Transverse colon (tissue), 4 donors: ENCODE measurements at regions not wholly inside any gene's neighbourhood (a gene's known extent, or its start where the extent isn't known, plus 50 kb on each side); places are given as distances from the start of the nearest gene placed in this dataset.
"Not testable (repeated sequence)": the region's sequence is repeated elsewhere in the genome, so short reads cannot be mapped to it uniquely, and the experiment has no call there.

Experiments used
- EP300 ChIP-seq: sonication (generic); formaldehyde crosslinking; IDR thresholded peaks from one replicate; pipeline ENCODE4 v1.6.1; 2017; ENCODE audit warnings: antibody characterized with exemption, low read depth
- POLR2A ChIP-seq: fragments of 450-650 bp; IDR thresholded peaks from one replicate; pipeline ENCODE4 v1.6.1; 2016; ENCODE audit warnings: antibody characterized with exemption, mild to moderate bottlenecking, moderate library complexity
- POLR2AphosphoS5 ChIP-seq, 3 donors: sonication (generic); formaldehyde crosslinking; IDR thresholded peaks; one replicate each; pipeline ENCODE4 v1.6.1; 2016; ENCODE audit warnings: antibody characterized with exemption in 3 of 3
- TF ChIP-seq, protein P1 (sequence below), 5 experiments: fragments of 200-600 bp in 3 of 5; fragments of 450-650 bp in 2 of 5; sonication (generic) in 3 of 5; IDR thresholded peaks; 1 replicate in 2 of 5; 2 replicates in 3 of 5; pipeline ENCODE4 v1.5.1; 2016 to 2017; ENCODE audit warnings: antibody characterized with exemption in 5 of 5, inconsistent platforms in 3 of 5, mild to moderate bottlenecking in 2 of 5, moderate library complexity in 1 of 5

DNA sequence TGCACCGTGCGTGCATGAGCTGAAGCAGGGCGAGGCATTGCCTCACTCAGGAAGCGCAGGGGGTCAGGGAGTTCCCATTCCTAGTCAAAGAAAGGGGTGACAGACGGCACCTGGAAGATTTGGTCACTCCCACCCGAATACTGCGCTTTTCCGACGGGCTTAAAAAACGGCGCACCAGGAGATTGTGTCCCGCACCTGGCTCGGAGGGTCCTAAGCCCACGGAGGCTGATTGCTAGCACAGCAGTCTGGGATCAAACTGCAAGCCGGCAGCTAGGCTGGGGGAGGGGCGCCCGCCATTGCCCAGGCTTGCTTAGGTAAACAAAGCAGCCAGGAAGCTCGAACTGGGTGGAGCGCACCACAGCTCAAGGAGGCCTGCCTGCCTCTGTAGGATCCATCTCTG lies 85.6 kb upstream of the TSLP start:
- not testable (repeated sequence) for TF ChIP-seq EP300; POLR2A; POLR2AphosphoS5 (IDR thresholded peaks at IDR 0.05)
- TF ChIP-seq, protein P1, sequence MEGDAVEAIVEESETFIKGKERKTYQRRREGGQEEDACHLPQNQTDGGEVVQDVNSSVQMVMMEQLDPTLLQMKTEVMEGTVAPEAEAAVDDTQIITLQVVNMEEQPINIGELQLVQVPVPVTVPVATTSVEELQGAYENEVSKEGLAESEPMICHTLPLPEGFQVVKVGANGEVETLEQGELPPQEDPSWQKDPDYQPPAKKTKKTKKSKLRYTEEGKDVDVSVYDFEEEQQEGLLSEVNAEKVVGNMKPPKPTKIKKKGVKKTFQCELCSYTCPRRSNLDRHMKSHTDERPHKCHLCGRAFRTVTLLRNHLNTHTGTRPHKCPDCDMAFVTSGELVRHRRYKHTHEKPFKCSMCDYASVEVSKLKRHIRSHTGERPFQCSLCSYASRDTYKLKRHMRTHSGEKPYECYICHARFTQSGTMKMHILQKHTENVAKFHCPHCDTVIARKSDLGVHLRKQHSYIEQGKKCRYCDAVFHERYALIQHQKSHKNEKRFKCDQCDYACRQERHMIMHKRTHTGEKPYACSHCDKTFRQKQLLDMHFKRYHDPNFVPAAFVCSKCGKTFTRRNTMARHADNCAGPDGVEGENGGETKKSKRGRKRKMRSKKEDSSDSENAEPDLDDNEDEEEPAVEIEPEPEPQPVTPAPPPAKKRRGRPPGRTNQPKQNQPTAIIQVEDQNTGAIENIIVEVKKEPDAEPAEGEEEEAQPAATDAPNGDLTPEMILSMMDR (IDR thresholded peaks at IDR 0.05) = not testable (repeated sequence)
